Eye (tissue), 1 donor: ENCODE measurements at regions not wholly inside any gene's neighbourhood (a gene's known extent, or its start where the extent isn't known, plus 50 kb on each side); places are given as distances from the start of the nearest gene placed in this dataset.
"Not testable (repeated sequence)": the region's sequence is repeated elsewhere in the genome, so short reads cannot be mapped to it uniquely, and the experiment has no call there.

Experiments
- DNase-seq: peaks from one replicate; pipeline ENCODE4 v3.0.0-alpha.2; 2015

- no peak for DNase-seq
These were observed 95.6 kb downstream of the SNX5 start for GRCh38 chr20:17872959-17873358.

- no peak for DNase-seq
These were observed 96.2 kb downstream of the SNX5 start for GRCh38 chr20:17872434-17872833.

- DNase-seq = no peak
These were observed 96.7 kb downstream of the SNX5 start for GRCh38 chr20:17871886-17872285.

GRCh38 chr20:17871181-17871580 is 97.4 kb downstream of the SNX5 start:
- no peak for DNase-seq

- DNase-seq = peak; percentile 64
These were observed 98.4 kb downstream of the SNX5 start for GRCh38 chr20:17870086-17870740.

GRCh38 chr20:17869295-17869994 is 99.1 kb downstream of the SNX5 start:
- no peak for DNase-seq

- no peak for DNase-seq
These were observed 99.8 kb downstream of the SNX5 start for GRCh38 chr20:17868700-17869231.

GRCh38 chr20:17868151-17868550 is 100.4 kb downstream of the SNX5 start:
- DNase-seq = no peak

GRCh38 chr20:17867131-17867925 is 101.3 kb downstream of the SNX5 start:
- peak; percentile 83 for DNase-seq

GRCh38 chr20:17866234-17867001 is 102.2 kb downstream of the SNX5 start:
- no peak for DNase-seq

GRCh38 chr20:17863577-17864292 is 104.9 kb downstream of the SNX5 start:
- no peak for DNase-seq

GRCh38 chr20:17863209-17863576 is 105.4 kb downstream of the SNX5 start:
- no peak for DNase-seq

- DNase-seq = no peak
These were observed 106.4 kb downstream of the SNX5 start for GRCh38 chr20:17862171-17862570.

- DNase-seq = not testable (repeated sequence)
These were observed 107.0 kb downstream of the SNX5 start for GRCh38 chr20:17861620-17862019.

- DNase-seq = no peak
These were observed 108.0 kb downstream of the SNX5 start for GRCh38 chr20:17860301-17861197.

GRCh38 chr20:17859616-17860232 is 108.9 kb downstream of the SNX5 start:
- DNase-seq = no peak

- no peak for DNase-seq
These were observed 109.5 kb downstream of the SNX5 start for GRCh38 chr20:17859002-17859615.

- DNase-seq = no peak
These were observed 110.1 kb downstream of the SNX5 start for GRCh38 chr20:17858450-17859001.

GRCh38 chr20:17857639-17858449 is 110.8 kb downstream of the SNX5 start:
- no peak for DNase-seq
